ENCODE measurements at regions not wholly inside any gene's neighbourhood (a gene's known extent, or its start where the extent isn't known, plus 50 kb on each side); places are given as distances from the start of the nearest gene placed in this dataset.

GRCh38 chr2:224248944-224249371 is 152.9 kb downstream of the FAM124B start:
- no peak for FAIRE-seq
- no peaks in the 10 kb centered on the region for H3K27me3 ChIP-seq (ENCODE audit: control insufficient read depth in 2 of 2, insufficient read depth in 2 of 2, low read length in 2 of 2)
- H3K79me2 ChIP-seq (ENCODE audit: control insufficient read depth, insufficient read depth, low read length) = no peaks in the 10 kb centered on the region
- no peak overlapping the region for H3K4me3 ChIP-seq (replicated peaks in 1 of 3; ENCODE audit: insufficient read depth in 1 of 3, low read depth in 1 of 3, low read length in 3 of 3)
- H3K36me3 ChIP-seq (ENCODE audit: control insufficient read depth in 2 of 2, extremely low read depth in 1 of 2, insufficient read depth in 2 of 2, low read length in 2 of 2) = no peaks in the 10 kb centered on the region
- H3K4me2 ChIP-seq (ENCODE audit: insufficient read depth, low read length) = no peak overlapping the region
- dilution Hi-C loops (cut with MboI; ENCODE audit: extremely low pct_ligation_motif_present, low sequenced_read_pairs) = no loop called here
- TF ChIP-seq CTCF (IDR thresholded peaks at IDR 0.05; ENCODE audit: extremely low read depth in 1 of 2, insufficient read depth in 1 of 2, low read depth in 1 of 2, low read length in 2 of 2) = no peak
- no peak for TF ChIP-seq POLR2AphosphoS5 (IDR thresholded peaks at IDR 0.05; ENCODE audit: insufficient read depth, low read depth, low read length)
- no peak for TF ChIP-seq MYC (IDR thresholded peaks at IDR 0.05; ENCODE audit: low read depth, low read length)
- TF ChIP-seq JUN (IDR thresholded peaks at IDR 0.05; ENCODE audit: borderline replicate concordance, insufficient read depth, insufficient read length, low read depth) = peak; percentile 11
- intact Hi-C loops (cut with micrococcal nuclease) = no loop called here
- H3K9me3 ChIP-seq (replicated peaks; ENCODE audit: control insufficient read depth, insufficient read depth, low read length) = no peaks in the 10 kb centered on the region
- H4K20me1 ChIP-seq (replicated peaks; ENCODE audit: control insufficient read depth, extremely low read depth, insufficient read depth, low read length) = no peaks in the 10 kb centered on the region
- H2AFZ ChIP-seq (ENCODE audit: low read depth, low read length) = no peak overlapping the region
- CTCF ChIA-PET = no interaction called here
- no peak for DNase-seq (ENCODE audit: low read depth, low spot score)
- POLR2A ChIA-PET = no interaction called here
- no peaks in the 10 kb centered on the region for H3K9me1 ChIP-seq (replicated peaks; ENCODE audit: control insufficient read depth, extremely low read depth, insufficient read depth, low read length)
- no TSS peak for BruUV-seq (replicated peaks)
- no peaks in the 10 kb centered on the region for H3K4me1 ChIP-seq (ENCODE audit: control insufficient read depth, extremely low read depth, insufficient read depth, low read length)
- H3K27ac ChIP-seq (ENCODE audit: insufficient read depth, low read depth, low read length) = no peak overlapping the region
- no peak overlapping the region for H3K9ac ChIP-seq (replicated peaks; ENCODE audit: extremely low read depth, insufficient read depth, low read length)

GRCh38 chr2:224242561-224242960 is 159.3 kb downstream of the FAM124B start:
- FAIRE-seq (no peak), DNase-seq (ENCODE audit: low read depth, low spot score) (no peak)
- Histone ChIP-seq H3K79me2 (ENCODE audit: control insufficient read depth, insufficient read depth, low read length) (no peaks in the 10 kb centered on the region), H3K27me3 (ENCODE audit: control insufficient read depth in 2 of 2, insufficient read depth in 2 of 2, low read length in 2 of 2) (no peaks in the 10 kb centered on the region), H2AFZ (ENCODE audit: low read depth, low read length) (no peak overlapping the region), H3K9me3 (replicated peaks; ENCODE audit: control insufficient read depth, insufficient read depth, low read length) (no peaks in the 10 kb centered on the region), H3K4me2 (ENCODE audit: insufficient read depth, low read length) (no peak overlapping the region), H3K4me3 (replicated peaks in 1 of 3; ENCODE audit: insufficient read depth in 1 of 3, low read depth in 1 of 3, low read length in 3 of 3) (no peak overlapping the region), H3K27ac (ENCODE audit: insufficient read depth, low read depth, low read length) (no peak overlapping the region), H4K20me1 (replicated peaks; ENCODE audit: control insufficient read depth, extremely low read depth, insufficient read depth, low read length) (no peaks in the 10 kb centered on the region), H3K9ac (replicated peaks; ENCODE audit: extremely low read depth, insufficient read depth, low read length) (no peak overlapping the region), H3K36me3 (ENCODE audit: control insufficient read depth in 2 of 2, extremely low read depth in 1 of 2, insufficient read depth in 2 of 2, low read length in 2 of 2) (no peaks in the 10 kb centered on the region), H3K4me1 (ENCODE audit: control insufficient read depth, extremely low read depth, insufficient read depth, low read length) (no peaks in the 10 kb centered on the region), H3K9me1 (replicated peaks; ENCODE audit: control insufficient read depth, extremely low read depth, insufficient read depth, low read length) (no peaks in the 10 kb centered on the region)
- BruUV-seq (replicated peaks) = no TSS peak
- TF ChIP-seq MYC (IDR thresholded peaks at IDR 0.05; ENCODE audit: low read depth, low read length) (no peak), EZH2 (IDR thresholded peaks at IDR 0.05; ENCODE audit: borderline replicate concordance, low read depth, low read length, severe bottlenecking) (no peak), POLR2AphosphoS5 (IDR thresholded peaks at IDR 0.05; ENCODE audit: insufficient read depth, low read depth, low read length) (no peak), GATA2 (IDR thresholded peaks at IDR 0.05; ENCODE audit: insufficient read depth, insufficient read length, low read depth, low read length) (no peak), FOS (IDR thresholded peaks at IDR 0.05; ENCODE audit: borderline replicate concordance, insufficient read depth, low read length) (no peak), MAX (IDR thresholded peaks at IDR 0.05; ENCODE audit: insufficient read depth, insufficient read length) (no peak), CTCF (IDR thresholded peaks at IDR 0.05; ENCODE audit: extremely low read depth in 1 of 2, insufficient read depth in 1 of 2, low read depth in 1 of 2, low read length in 2 of 2) (no peak), JUN (IDR thresholded peaks at IDR 0.05; ENCODE audit: borderline replicate concordance, insufficient read depth, insufficient read length, low read depth) (no peak), POLR2A (IDR thresholded peaks at IDR 0.05; ENCODE audit: low read depth, low read length) (no peak)
- ChIA-PET CTCF (no interaction called here), POLR2A (no interaction called here)
- intact Hi-C loops (cut with micrococcal nuclease) = no loop called here
- dilution Hi-C loops (cut with MboI; ENCODE audit: extremely low pct_ligation_motif_present, low sequenced_read_pairs) = no loop called here

All from endothelial cell of umbilical vein (primary cell).